ENCODE measurements at regions not wholly inside any gene's neighbourhood (a gene's known extent, or its start where the extent isn't known, plus 50 kb on each side); places are given as distances from the start of the nearest gene placed in this dataset.

DNA sequence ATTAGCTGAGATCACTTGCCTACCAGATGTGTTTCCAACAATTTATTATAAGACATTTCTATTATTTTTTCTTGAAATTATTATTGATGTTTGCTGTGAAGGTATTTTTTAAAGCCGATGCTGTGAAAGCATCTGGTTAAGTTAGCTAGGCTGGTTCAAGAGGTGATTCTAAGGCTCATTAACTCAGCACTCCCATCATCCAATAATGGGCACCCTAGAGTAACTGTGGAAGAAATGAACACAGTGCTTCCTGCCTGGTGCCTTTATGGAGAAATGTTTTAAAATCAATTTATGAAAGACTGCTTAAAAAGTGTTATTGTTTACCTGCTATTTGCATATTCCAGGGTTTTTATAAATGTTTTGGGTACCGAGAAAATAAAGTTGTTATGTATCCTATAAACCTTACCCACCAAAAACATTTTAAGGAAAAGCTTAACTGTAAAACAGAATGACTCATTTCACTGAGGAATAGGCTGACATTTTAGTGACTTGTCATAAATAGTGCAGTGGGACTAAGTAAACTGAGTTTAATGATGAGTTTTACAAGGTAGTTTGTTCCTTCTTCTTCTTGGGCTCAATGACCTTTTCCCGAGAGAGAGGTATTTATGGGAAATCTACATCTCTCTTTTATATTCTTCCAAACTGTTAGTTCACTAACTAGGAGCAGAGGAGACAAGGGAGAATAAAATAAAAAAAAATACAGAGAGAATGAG, 310.0 kb upstream of the AADAT start:
- Histone ChIP-seq H3K9ac (ENCODE audit: low read length) (no peak overlapping the region), H3K9me2 (ENCODE audit: insufficient read depth) (no peaks in the 10 kb centered on the region), H3K36me3 (ENCODE audit: control insufficient read depth in 1 of 2, insufficient read depth in 2 of 2, low read length in 2 of 2) (no peaks in the 10 kb centered on the region), H3K27me3 (ENCODE audit: insufficient read depth, low read length) (no peaks in the 10 kb centered on the region), H3K27ac (ENCODE audit: low read depth, low read length) (no peak overlapping the region), H3K4me3 (replicated peaks in 1 of 2; ENCODE audit: low read depth in 1 of 2, low read length in 2 of 2) (no peak overlapping the region), H3K9me3 (ENCODE audit: control insufficient read depth in 1 of 2, insufficient read depth in 1 of 2, low read depth in 1 of 2, low read length in 2 of 2) (no peaks in the 10 kb centered on the region), H3K79me2 (ENCODE audit: insufficient read depth, low read length) (no peaks in the 10 kb centered on the region), H2AFZ (ENCODE audit: low read depth, low read length, poor library complexity, severe bottlenecking) (no peak overlapping the region), H3K4me2 (ENCODE audit: low read length) (no peak overlapping the region), H3K4me1 (ENCODE audit: control insufficient read depth in 1 of 2, insufficient read depth in 2 of 2, low read length in 2 of 2) (no peaks in the 10 kb centered on the region), H4K20me1 (ENCODE audit: insufficient read depth) (no peaks in the 10 kb centered on the region)
- ChIA-PET RAD21 (ENCODE audit: low non-redundant PET in 1 of 2, low total read pairs in 2 of 2, uncharacterized antibody in 2 of 2, unreplicated experiment in 2 of 2) (no interaction called here), POLR2A (no interaction called here), CTCF (no interaction called here)
- TF ChIP-seq ELF1 (IDR thresholded peaks at IDR 0.05; ENCODE audit: borderline replicate concordance, low read depth) (no peak), ZFX (IDR thresholded peaks at IDR 0.05) (no peak), JUND (IDR thresholded peaks at IDR 0.05) (no peak), TCF7L2 (IDR thresholded peaks at IDR 0.05; ENCODE audit: borderline replicate concordance, extremely low read depth, insufficient read depth, insufficient read length) (no peak), RAD21 (IDR thresholded peaks at IDR 0.05; ENCODE audit: low read depth) (no peak), SRF (IDR thresholded peaks at IDR 0.05; ENCODE audit: low read depth) (no peak), ZNF274 (IDR thresholded peaks at IDR 0.05; ENCODE audit: low read depth, low read length) (no peak), EGR1 (IDR thresholded peaks at IDR 0.05; ENCODE audit: low read depth) (no peak), YY1 (IDR thresholded peaks at IDR 0.05; ENCODE audit: extremely low read depth, insufficient replicate concordance, low read depth, low read length) (no peak)
- TF ChIP-seq, protein P1, sequence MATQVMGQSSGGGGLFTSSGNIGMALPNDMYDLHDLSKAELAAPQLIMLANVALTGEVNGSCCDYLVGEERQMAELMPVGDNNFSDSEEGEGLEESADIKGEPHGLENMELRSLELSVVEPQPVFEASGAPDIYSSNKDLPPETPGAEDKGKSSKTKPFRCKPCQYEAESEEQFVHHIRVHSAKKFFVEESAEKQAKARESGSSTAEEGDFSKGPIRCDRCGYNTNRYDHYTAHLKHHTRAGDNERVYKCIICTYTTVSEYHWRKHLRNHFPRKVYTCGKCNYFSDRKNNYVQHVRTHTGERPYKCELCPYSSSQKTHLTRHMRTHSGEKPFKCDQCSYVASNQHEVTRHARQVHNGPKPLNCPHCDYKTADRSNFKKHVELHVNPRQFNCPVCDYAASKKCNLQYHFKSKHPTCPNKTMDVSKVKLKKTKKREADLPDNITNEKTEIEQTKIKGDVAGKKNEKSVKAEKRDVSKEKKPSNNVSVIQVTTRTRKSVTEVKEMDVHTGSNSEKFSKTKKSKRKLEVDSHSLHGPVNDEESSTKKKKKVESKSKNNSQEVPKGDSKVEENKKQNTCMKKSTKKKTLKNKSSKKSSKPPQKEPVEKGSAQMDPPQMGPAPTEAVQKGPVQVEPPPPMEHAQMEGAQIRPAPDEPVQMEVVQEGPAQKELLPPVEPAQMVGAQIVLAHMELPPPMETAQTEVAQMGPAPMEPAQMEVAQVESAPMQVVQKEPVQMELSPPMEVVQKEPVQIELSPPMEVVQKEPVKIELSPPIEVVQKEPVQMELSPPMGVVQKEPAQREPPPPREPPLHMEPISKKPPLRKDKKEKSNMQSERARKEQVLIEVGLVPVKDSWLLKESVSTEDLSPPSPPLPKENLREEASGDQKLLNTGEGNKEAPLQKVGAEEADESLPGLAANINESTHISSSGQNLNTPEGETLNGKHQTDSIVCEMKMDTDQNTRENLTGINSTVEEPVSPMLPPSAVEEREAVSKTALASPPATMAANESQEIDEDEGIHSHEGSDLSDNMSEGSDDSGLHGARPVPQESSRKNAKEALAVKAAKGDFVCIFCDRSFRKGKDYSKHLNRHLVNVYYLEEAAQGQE (IDR thresholded peaks at IDR 0.05; ENCODE audit: low read depth) = no peak
- TF ChIP-seq, protein P2, sequence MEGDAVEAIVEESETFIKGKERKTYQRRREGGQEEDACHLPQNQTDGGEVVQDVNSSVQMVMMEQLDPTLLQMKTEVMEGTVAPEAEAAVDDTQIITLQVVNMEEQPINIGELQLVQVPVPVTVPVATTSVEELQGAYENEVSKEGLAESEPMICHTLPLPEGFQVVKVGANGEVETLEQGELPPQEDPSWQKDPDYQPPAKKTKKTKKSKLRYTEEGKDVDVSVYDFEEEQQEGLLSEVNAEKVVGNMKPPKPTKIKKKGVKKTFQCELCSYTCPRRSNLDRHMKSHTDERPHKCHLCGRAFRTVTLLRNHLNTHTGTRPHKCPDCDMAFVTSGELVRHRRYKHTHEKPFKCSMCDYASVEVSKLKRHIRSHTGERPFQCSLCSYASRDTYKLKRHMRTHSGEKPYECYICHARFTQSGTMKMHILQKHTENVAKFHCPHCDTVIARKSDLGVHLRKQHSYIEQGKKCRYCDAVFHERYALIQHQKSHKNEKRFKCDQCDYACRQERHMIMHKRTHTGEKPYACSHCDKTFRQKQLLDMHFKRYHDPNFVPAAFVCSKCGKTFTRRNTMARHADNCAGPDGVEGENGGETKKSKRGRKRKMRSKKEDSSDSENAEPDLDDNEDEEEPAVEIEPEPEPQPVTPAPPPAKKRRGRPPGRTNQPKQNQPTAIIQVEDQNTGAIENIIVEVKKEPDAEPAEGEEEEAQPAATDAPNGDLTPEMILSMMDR (IDR thresholded peaks at IDR 0.05 in 2 of 3, conservative IDR thresholded peaks at IDR 0.05 in 1 of 3; ENCODE audit: borderline replicate concordance in 1 of 3, insufficient read depth in 1 of 3, low read depth in 2 of 3, low read length in 2 of 3) = no peak
- DNase-seq (ENCODE audit: low read depth, low spot score) (no peak), ATAC-seq (no peak)
- intact Hi-C loops (cut with micrococcal nuclease) = loop anchor here (10.0 kb wide), 1 partner anchor 455 kb away; no protein-coding TSS in a partner anchor
- no TSS peak for BruUV-seq (replicated peaks)
